ENCODE measurements at regions not wholly inside any gene's neighbourhood (a gene's known extent, or its start where the extent isn't known, plus 50 kb on each side); places are given as distances from the start of the nearest gene placed in this dataset.
"Not testable (repeated sequence)": the region's sequence is repeated elsewhere in the genome, so short reads cannot be mapped to it uniquely, and the experiment has no call there.

DNA sequence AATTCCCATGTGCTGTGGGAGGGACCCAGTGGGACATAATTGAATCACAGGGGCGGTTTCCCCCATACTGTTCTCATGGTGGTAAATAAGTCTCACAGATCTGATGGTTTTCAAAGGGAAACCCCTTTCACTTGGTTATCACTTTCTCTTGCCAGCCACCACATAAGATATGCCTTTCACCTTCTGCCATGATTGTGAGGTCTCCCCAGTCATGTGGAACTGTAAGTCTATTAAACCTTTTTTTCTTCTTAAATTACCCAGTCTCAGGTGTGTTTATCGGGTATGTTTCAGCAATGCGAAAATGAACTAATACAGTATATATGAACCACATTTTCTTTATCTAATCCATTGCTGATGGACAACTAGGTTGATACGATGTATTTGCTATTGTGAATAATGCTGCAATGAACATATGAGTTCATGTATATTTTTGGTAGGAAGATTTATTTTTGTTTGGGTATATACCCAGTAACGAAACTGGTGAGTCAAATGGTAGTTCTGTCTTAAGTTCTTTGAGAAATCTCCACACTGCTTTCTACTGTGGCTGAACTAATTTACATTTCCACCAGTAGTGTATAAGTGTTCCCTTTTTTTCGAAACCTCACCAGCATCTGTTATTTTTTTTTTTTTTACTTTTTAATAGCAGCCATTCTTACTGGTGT, 70.0 kb upstream of the HGF start:
- CTCF ChIA-PET: no interaction called here
- POLR2A ChIA-PET: no interaction called here

DNA sequence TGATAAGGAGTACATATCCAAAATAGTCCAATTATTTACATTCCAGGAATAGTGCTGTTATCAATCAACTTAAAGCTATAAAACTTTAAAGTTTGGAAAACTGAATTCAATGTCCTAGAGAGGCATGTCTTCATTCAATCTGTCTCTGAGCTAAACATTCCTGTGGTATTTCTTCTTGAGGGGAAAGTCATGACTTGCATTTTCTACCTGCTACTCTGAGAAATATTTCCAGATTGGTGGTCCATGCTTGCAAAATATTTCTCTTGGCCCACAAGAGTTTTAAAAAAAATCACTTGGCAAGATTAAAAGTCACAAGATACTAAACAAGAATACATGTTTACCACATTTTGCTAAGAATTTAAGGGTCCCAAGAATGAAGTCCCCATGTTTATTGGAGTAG, 63.6 kb upstream of the HGF start:
- ChIA-PET CTCF (no interaction called here), POLR2A (no interaction called here)

DNA sequence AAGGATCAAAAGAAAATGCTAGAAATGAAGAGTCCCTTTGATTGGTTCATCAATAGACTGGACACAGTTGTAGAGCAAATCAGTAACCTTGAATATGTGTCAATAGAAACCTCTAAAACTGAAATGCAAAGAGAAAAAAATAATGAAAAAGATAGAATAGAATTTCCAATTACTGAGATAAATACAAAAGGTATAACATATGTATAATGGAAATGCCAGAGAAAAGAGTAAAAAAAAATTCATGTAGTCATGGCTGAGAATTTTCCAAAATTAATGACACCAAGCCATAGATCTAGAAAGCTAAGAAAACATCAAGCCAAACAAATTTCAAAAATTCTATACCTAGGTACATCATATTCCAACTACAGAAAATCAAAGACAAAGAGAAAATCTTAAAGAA, 62.0 kb upstream of the HGF start:
- ChIA-PET CTCF (no interaction called here), POLR2A (interaction anchor here (0.6 kb wide), 1 partner anchor 104 kb away, joined by 3 read pairs; no protein-coding TSS in a partner anchor)

DNA sequence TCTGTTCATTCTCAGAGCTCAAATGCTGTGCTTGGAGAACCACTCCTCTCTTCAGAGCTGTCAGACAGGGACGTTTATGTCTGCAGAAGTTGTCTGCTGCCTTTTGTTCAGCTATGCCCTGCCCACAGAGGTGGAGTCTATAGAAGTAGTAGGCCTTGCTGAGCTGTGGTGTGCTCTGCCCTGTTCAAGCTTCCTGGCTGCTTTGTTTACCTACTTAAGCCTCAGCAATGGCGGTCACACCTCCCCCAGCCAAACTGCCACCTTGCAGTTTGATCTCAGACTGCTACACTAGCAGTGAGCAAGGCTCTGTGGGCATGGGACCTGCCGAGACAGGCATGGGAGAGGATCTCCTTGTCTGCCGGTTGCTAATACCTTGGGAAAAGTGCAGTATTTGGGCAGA, 59.7 kb upstream of the HGF start:
- POLR2A ChIA-PET, CTCF ChIA-PET: not testable (repeated sequence)

DNA sequence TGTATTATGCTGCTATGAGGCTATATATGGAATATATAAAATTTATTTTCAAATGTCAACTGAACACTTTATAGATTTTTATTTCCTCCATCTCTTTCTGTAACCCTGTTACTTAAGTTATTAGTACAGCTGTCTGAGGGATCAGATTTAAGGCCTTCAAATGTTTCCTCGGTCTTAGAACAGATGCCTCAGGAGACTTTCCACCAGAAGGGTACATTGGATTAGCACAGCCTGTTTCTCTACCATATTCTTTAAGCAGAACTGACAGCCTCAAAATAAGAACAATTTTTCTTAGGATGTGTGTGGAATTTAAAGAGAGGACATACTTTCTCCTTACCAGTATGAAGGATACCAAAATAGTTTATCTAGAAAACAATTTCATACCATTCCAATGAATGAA, 53.0 kb upstream of the HGF start:
- POLR2A ChIA-PET: no interaction called here
- CTCF ChIA-PET: no interaction called here

DNA sequence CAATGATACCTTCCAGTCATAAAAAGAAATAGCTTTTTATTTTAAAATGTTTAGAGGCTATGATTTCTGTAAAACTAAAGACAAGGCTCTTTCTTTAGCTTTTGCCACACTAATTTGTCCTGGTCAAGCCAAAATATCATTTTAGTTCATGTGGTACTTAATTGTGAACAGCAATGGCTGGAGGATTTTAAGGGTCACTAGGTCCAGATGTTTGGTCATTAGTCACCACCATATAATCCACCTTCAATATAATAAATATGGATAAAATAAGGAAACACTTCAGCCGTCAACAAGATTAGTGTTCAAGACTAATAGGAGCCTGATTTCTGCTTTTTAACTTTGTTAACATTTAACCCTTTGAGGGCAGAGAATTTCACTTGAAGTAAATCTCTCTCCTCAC, 50.0 kb upstream of the HGF start:
- ChIA-PET POLR2A (no interaction called here), CTCF (no interaction called here)

Data from activated CD8-positive, alpha-beta memory T cell treated with anti-CD3 and anti-CD28 coated beads for 36 hours (primary cell).